Lower leg skin (tissue), 3 donors: ENCODE measurements at regions not wholly inside any gene's neighbourhood (a gene's known extent, or its start where the extent isn't known, plus 50 kb on each side); places are given as distances from the start of the nearest gene placed in this dataset.

Experiments
- CTCF ChIP-seq, 3 donors: fragments of 450-650 bp; IDR thresholded peaks; one replicate each; pipeline ENCODE4 v1.5.1; 2016; ENCODE audit warnings: antibody characterized with exemption in 3 of 3, mild to moderate bottlenecking in 3 of 3, moderate library complexity in 2 of 3
- POLR2A ChIP-seq, 2 donors: fragments of 450-650 bp; IDR thresholded peaks; one replicate each; pipeline ENCODE4 v1.6.1; 2016 to 2017; ENCODE audit warnings: antibody characterized with exemption in 2 of 2, mild to moderate bottlenecking in 1 of 2, moderate library complexity in 1 of 2

GRCh38 chr5:82863266-82863665, 213.9 kb downstream of the TMEM167A start:
- no peak for TF ChIP-seq CTCF (IDR thresholded peaks at IDR 0.05)
- TF ChIP-seq POLR2A (IDR thresholded peaks at IDR 0.05) = no peak
